ENCODE measurements at regions not wholly inside any gene's neighbourhood (a gene's known extent, or its start where the extent isn't known, plus 50 kb on each side); places are given as distances from the start of the nearest gene placed in this dataset.

DNA sequence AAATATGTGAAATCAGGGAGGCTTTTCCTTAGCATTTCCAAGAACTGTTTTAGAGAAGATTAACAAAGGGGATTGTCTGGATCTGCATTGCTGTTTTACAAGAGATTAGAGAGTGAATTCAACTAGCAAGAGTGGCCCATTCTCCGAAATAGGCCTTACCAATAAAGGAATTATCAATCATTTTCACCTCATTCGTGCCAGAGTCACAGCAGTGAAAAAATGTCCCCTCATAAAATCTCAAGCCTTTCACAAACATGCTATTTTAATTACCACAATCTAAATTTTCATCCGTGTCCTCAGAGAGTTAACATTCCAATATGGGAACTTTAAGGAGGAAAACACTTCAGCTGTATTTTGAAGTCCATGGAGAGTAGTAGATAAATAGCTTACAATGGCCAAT, 979.6 kb downstream of the RPA4 start:
- TF ChIP-seq, protein P1, sequence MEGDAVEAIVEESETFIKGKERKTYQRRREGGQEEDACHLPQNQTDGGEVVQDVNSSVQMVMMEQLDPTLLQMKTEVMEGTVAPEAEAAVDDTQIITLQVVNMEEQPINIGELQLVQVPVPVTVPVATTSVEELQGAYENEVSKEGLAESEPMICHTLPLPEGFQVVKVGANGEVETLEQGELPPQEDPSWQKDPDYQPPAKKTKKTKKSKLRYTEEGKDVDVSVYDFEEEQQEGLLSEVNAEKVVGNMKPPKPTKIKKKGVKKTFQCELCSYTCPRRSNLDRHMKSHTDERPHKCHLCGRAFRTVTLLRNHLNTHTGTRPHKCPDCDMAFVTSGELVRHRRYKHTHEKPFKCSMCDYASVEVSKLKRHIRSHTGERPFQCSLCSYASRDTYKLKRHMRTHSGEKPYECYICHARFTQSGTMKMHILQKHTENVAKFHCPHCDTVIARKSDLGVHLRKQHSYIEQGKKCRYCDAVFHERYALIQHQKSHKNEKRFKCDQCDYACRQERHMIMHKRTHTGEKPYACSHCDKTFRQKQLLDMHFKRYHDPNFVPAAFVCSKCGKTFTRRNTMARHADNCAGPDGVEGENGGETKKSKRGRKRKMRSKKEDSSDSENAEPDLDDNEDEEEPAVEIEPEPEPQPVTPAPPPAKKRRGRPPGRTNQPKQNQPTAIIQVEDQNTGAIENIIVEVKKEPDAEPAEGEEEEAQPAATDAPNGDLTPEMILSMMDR (IDR thresholded peaks at IDR 0.05; ENCODE audit: low read length) = no peak
- TF ChIP-seq EZH2 (IDR thresholded peaks at IDR 0.05; ENCODE audit: borderline replicate concordance, low read length) = no peak
